Stimulated activated CD8-positive, alpha-beta memory T cell treated with anti-CD3 and anti-CD28 coated beads, Interleukin-4, amount 100 ng/mL, for 48 hours (primary cell): ENCODE measurements at regions not wholly inside any gene's neighbourhood (a gene's known extent, or its start where the extent isn't known, plus 50 kb on each side); places are given as distances from the start of the nearest gene placed in this dataset.

Experiments used
- DNase-seq: peaks from one replicate; pipeline ENCODE4 v3.0.0-alpha.2; 2020

- DNase-seq, result no peak
Measured at GRCh38 chr16:66169817-66170216, 196.7 kb upstream of the CDH5 start.

- DNase-seq, result no peak
Measured at GRCh38 chr16:66168777-66169176, 197.7 kb upstream of the CDH5 start.

- no peak for DNase-seq
Measured at GRCh38 chr16:66167564-66168291, 198.8 kb upstream of the CDH5 start.

- no peak for DNase-seq
Measured at GRCh38 chr16:66166490-66166889, 200.0 kb upstream of the CDH5 start.

GRCh38 chr16:66165879-66166278 lies 200.6 kb upstream of the CDH5 start:
- DNase-seq, result no peak

GRCh38 chr16:66164581-66165247 lies 201.8 kb upstream of the CDH5 start:
- DNase-seq, result no peak

GRCh38 chr16:66162821-66163220 lies 203.7 kb upstream of the CDH5 start:
- DNase-seq, result no peak

GRCh38 chr16:66161942-66162341 lies 204.5 kb upstream of the CDH5 start:
- DNase-seq, result no peak

- no peak for DNase-seq
Measured at GRCh38 chr16:66161269-66161668, 205.2 kb upstream of the CDH5 start.

GRCh38 chr16:66159987-66160386 lies 206.5 kb upstream of the CDH5 start:
- DNase-seq, result no peak

GRCh38 chr16:66156538-66156937 lies 210.0 kb upstream of the CDH5 start:
- DNase-seq, result no peak

GRCh38 chr16:66155933-66156332 lies 210.6 kb upstream of the CDH5 start:
- DNase-seq, result no peak

GRCh38 chr16:66154801-66155200 lies 211.7 kb upstream of the CDH5 start:
- no peak for DNase-seq

- DNase-seq, result no peak
Measured at GRCh38 chr16:66152823-66153393, 213.6 kb upstream of the CDH5 start.

- DNase-seq, result no peak
Measured at GRCh38 chr16:66152181-66152580, 214.3 kb upstream of the CDH5 start.

GRCh38 chr16:66150698-66151482 lies 215.6 kb upstream of the CDH5 start:
- no peak for DNase-seq

GRCh38 chr16:66147291-66147690 lies 219.2 kb upstream of the CDH5 start:
- no peak for DNase-seq

- DNase-seq, result no peak
Measured at GRCh38 chr16:66146798-66147197, 219.7 kb upstream of the CDH5 start.

GRCh38 chr16:66144641-66145040 lies 221.8 kb upstream of the CDH5 start:
- no peak for DNase-seq

GRCh38 chr16:66143415-66143814 lies 223.1 kb upstream of the CDH5 start:
- DNase-seq, result no peak

- DNase-seq, result no peak
Measured at GRCh38 chr16:66141885-66142284, 224.6 kb upstream of the CDH5 start.

GRCh38 chr16:66137853-66138252 lies 228.6 kb upstream of the CDH5 start:
- DNase-seq, result no peak

GRCh38 chr16:66136841-66137240 lies 229.7 kb upstream of the CDH5 start:
- DNase-seq, result no peak

GRCh38 chr16:66135838-66136237 lies 230.7 kb upstream of the CDH5 start:
- no peak for DNase-seq
